ENCODE measurements at regions not wholly inside any gene's neighbourhood (a gene's known extent, or its start where the extent isn't known, plus 50 kb on each side); places are given as distances from the start of the nearest gene placed in this dataset.

DNA sequence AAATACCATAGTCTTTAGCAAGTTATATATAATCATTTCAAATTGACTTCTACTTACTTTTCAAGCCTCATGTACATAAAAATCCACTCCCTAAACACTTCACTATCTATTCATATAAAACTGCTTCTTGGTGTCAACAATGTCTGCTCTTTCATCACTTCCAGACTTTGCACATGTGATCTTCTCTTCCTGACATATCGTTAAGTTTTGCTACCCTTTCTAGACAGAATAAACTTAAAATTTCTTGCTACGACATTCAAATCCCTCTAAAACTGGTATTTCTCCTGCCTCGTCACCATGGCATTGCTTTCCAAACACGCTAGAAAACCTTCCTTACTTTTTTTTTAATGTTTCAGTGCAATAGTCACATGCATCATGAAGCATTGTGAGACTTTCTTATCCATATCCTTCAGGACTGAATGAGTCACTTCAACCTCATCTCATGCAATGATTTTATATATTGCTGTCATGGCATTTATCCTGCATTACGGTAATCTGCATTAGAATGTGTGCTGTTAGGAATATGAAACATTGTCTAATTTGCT is 122.8 kb downstream of the GMNC start:
- Mint-ChIP-seq H3K4me1 (no peaks in the 10 kb centered on the region), H3K27me3 (peaks cover 4% of the 10 kb centered on the region), H3K27ac (no peak overlapping the region), H3K4me3 (no peak overlapping the region), H3K36me3 (no peaks in the 10 kb centered on the region), H3K9me3 (no peaks in the 10 kb centered on the region)
- CTCF ChIA-PET, result no interaction called here
- no peak for DNase-seq

DNA sequence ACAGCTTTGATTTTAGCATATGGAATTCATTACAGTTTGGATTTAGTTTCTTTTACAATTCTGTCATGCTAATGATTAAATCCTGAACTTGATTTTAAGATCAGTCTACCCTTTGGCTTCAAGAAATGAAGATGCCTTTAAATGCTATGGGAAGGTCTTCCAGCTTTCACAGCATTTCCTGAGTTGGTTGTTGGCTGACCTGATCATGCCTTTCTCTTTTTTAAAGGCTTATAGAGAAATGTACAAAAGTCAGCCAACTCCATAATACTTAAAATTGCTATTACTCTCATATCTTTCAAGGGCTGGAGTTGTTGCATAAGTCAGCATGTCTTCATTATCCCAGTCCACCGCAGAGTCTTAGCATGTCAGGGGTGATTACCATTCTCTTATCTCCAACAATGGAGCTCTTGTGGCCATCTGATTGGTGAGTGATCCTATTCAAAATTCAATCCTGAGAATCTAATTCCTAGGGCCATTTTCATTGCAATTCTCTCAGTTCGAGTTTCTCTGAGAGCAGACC is 123.8 kb downstream of the GMNC start:
- no peaks in the 10 kb centered on the region for H3K9me3 Mint-ChIP-seq
- CTCF ChIA-PET, result no interaction called here
- DNase-seq, result no peak
- H3K27ac Mint-ChIP-seq, result no peak overlapping the region
- H3K27me3 Mint-ChIP-seq, result peaks cover 4% of the 10 kb centered on the region
- H3K4me3 Mint-ChIP-seq, result no peak overlapping the region
- no peaks in the 10 kb centered on the region for H3K4me1 Mint-ChIP-seq
- no peaks in the 10 kb centered on the region for H3K36me3 Mint-ChIP-seq

DNA sequence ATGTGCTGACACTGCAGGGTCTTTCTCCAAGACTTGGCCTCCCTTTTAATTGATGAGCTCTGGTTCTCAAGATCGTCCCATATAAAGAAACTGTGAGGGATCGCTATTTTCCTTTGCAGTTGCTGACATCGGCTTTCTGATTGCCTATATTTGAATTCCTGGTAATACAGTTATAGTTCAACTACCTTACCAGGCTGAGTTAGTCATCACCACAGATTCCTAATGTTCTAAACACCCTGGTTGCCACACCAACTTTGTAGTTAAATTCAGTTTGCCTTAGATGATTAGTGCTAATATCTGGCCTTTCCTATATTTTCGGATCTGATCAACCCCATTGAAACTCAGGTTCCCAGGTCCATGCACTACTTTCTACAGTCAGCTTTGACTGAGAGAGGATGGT is 125.0 kb downstream of the GMNC start:
- CTCF ChIA-PET, result no interaction called here
- DNase-seq, result no peak
- H3K36me3 Mint-ChIP-seq, result no peaks in the 10 kb centered on the region

DNA sequence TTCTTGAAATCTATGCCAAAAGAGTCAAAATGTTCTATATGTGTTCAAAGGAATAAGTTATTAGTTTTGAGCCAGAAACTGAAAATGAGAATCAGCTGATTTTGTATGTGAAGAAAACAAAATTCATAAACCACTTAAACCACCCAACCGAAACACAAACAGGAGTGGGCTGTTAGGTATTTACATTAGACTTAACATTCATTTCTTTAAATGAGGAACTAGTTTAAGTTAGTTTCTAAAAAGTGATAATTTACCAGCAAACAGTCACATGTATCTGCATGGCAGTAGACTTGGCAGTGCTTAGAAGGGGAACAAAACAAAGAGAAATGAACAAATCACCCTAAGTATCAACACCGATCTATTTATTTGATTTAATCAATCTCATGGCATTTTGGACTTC is 128.0 kb downstream of the GMNC start:
- H3K27ac Mint-ChIP-seq, result no peak overlapping the region
- no peaks in the 10 kb centered on the region for H3K27me3 Mint-ChIP-seq
- no peaks in the 10 kb centered on the region for H3K36me3 Mint-ChIP-seq
- H3K4me3 Mint-ChIP-seq, result no peak overlapping the region
- CTCF ChIA-PET, result no interaction called here
- H3K4me1 Mint-ChIP-seq, result no peaks in the 10 kb centered on the region
- no peaks in the 10 kb centered on the region for H3K9me3 Mint-ChIP-seq
- DNase-seq, result no peak

More for the DNA sequence above, 125.0 kb downstream of the GMNC start:
- H3K27me3 Mint-ChIP-seq, result peaks cover 4% of the 10 kb centered on the region
- H3K9me3 Mint-ChIP-seq, result no peaks in the 10 kb centered on the region
- H3K4me3 Mint-ChIP-seq, result no peak overlapping the region
- no peaks in the 10 kb centered on the region for H3K4me1 Mint-ChIP-seq
- H3K27ac Mint-ChIP-seq, result no peak overlapping the region

DNA sequence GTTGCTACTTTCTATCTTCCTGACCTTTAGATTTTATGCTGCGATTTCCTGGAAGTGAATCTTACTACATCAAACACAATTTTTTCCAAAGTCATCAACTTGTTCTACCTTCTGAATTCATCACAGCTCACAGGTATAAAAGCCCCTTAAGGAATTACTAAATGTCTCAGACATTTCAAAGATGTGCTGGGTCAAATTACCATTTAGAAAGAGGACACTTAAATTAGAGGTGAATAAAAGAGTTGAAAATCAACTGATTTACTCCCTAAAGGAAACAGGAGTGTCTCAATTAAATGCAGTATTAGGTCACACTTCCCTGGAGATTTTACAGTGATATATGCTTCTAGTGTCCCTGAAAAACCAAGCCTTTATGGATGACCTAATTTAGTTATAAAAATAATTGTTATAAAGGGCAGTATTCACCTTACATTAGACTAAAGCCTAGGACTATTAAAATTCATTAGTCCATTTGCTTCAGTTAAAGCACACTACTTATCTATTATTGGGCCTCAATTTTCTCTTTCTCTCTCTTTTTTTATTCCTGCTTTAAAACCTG is 128.8 kb downstream of the GMNC start:
- Mint-ChIP-seq H3K4me1 (no peaks in the 10 kb centered on the region), H3K27me3 (no peaks in the 10 kb centered on the region), H3K4me3 (no peak overlapping the region), H3K27ac (no peak overlapping the region), H3K36me3 (no peaks in the 10 kb centered on the region), H3K9me3 (no peaks in the 10 kb centered on the region)
- CTCF ChIA-PET, result no interaction called here
- no peak for DNase-seq

DNA sequence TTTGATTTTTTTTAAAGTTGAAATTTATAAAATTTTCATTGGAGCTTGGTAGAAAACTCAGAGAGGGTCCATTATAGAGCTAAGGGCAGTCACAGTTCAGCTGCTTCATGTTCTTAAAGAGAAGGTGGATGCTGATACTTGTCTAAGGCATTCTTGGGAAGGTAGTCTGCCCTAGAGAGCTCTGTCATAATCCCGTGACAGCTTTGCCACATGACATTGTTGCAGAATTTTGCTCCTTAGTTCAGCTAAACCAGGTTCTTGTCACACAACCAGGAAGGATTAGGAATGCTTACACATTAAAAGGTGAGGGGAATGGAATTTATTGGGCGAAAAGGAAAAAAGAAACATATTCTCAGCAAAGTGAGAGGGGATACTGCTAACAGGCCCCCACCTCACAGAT is 130.9 kb downstream of the GMNC start:
- Mint-ChIP-seq H3K27ac (no peak overlapping the region), H3K27me3 (no peaks in the 10 kb centered on the region), H3K36me3 (no peaks in the 10 kb centered on the region), H3K4me3 (no peak overlapping the region), H3K9me3 (no peaks in the 10 kb centered on the region), H3K4me1 (no peaks in the 10 kb centered on the region)
- CTCF ChIA-PET, result interaction anchor here (1.5 kb wide), 1 partner anchor 31 kb away, joined by 3 read pairs; no protein-coding TSS in a partner anchor
- DNase-seq, result no peak

DNA sequence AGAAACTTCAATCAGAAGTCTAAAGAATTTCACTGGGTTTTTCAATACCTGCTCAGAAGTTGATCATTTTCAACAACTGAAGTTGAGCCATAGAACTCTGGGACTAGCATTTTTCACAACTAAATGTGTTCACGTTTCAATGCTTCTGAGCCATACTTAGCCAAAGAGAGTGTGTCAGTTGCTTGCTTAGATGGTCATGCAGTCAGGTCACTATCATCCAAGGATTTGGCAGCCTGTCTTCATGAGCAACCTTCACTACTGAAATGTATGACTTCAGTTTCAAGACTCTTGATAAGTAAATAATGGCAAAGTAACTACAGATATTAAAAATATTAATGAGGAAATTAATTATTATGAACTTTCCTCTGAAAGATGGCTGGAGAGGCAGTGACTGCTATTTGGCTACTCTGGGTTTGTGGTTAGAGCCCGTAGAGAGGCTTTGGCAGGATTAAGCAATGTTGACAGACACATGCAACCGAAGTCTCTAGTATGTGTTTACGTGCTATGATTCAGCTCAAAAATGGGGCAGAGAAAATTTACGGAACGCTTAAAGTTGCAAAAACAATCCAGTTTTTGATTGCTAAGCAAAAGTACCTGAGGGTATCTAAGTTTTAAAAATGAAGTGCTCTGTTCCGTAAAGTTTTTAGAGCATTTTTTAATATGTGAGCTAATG is 133.8 kb downstream of the GMNC start:
- Mint-ChIP-seq H3K36me3 (no peaks in the 10 kb centered on the region), H3K27me3 (no peaks in the 10 kb centered on the region), H3K9me3 (no peaks in the 10 kb centered on the region), H3K4me3 (no peak overlapping the region), H3K4me1 (no peaks in the 10 kb centered on the region), H3K27ac (no peak overlapping the region)
- CTCF ChIA-PET, result interaction anchor here (1.1 kb wide), 1 partner anchor 25 kb away, joined by 5 read pairs; no protein-coding TSS in a partner anchor
- DNase-seq, result no peak

DNA sequence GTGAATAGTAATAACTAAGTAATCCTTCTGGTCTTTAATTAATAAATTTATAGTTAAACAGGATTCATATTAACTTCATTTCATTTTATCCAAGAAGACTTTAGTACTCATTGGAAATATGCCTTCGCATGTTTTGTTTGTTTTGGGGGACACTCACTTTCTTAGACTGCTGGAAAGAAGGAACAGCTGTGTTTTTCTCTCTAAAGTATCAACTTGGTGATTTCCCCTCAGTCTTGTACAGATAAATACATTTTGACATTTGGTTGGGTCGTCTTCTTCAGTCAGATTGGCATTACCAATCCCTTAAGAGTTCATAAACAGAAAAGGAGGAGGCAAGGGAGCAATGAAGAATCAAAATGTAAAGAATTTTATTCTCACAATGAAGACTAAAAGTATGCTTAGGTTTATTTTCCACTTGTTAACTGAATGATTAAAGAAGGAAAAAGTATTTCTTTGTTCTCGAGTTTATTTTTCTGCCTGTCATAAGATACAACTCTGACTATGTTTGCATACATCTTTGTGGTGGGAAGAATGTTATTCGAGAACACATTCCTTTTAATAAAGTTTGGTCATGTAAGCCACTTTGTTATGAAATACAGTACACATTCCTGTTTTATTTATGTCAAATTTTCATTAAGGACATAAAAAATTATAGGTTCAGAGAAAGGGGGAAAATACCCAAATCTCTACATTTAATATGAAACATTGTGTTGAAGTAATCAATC is 140.2 kb downstream of the GMNC start:
- H3K9me3 Mint-ChIP-seq, result no peaks in the 10 kb centered on the region
- no peaks in the 10 kb centered on the region for H3K4me1 Mint-ChIP-seq
- H3K36me3 Mint-ChIP-seq, result no peaks in the 10 kb centered on the region
- H3K27ac Mint-ChIP-seq, result no peak overlapping the region
- H3K4me3 Mint-ChIP-seq, result no peak overlapping the region
- no peaks in the 10 kb centered on the region for H3K27me3 Mint-ChIP-seq
- no peak for DNase-seq
- CTCF ChIA-PET, result no interaction called here

DNA sequence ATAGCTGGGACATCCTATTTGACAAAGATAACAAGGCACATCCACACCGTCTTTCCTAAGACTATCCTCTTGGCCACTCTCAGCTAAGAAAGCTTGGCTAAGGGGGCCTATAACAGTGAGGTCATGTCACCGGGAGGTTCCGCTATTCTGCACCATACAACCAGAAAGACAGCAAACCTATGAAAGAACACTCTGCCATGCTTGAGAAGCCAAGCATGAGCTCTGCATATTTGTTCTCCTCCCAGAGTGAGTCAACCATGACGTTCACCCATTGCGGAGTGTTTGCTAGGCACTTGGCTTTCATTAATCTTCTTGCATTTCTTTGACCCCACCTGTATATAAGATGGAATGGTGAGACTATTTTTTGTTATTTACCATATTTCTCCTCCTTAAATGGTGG is 141.2 kb downstream of the GMNC start:
- CTCF ChIA-PET, result interaction anchor here (0.6 kb wide), 1 partner anchor 658 kb away, joined by 3 read pairs; no protein-coding TSS in a partner anchor
- Mint-ChIP-seq H3K36me3 (no peaks in the 10 kb centered on the region), H3K9me3 (no peaks in the 10 kb centered on the region), H3K4me1 (no peaks in the 10 kb centered on the region), H3K4me3 (no peak overlapping the region), H3K27ac (no peak overlapping the region), H3K27me3 (no peaks in the 10 kb centered on the region)
- DNase-seq, result no peak

DNA sequence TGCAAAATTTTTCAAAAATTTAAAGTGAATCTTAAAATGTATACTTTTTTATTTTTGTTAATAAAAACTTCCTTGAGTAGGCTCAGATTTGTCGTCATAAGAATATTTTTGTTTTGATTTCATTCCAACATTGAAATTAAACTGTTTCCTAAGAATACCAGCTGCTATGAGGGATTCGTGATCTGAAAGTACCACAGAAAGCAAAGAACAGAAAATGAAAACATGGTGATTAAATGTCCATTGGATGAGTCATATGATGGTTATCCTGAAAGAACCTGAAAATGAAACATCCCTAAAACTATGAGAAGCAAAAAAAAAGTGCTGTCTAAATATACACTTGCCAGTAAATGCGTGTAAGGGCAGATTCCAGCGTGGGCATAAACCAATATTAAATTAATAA is 143.8 kb downstream of the GMNC start:
- Mint-ChIP-seq H3K4me3 (no peak overlapping the region), H3K36me3 (no peaks in the 10 kb centered on the region), H3K27me3 (no peaks in the 10 kb centered on the region), H3K4me1 (no peaks in the 10 kb centered on the region), H3K9me3 (no peaks in the 10 kb centered on the region), H3K27ac (no peak overlapping the region)
- no peak for DNase-seq
- CTCF ChIA-PET, result no interaction called here

DNA sequence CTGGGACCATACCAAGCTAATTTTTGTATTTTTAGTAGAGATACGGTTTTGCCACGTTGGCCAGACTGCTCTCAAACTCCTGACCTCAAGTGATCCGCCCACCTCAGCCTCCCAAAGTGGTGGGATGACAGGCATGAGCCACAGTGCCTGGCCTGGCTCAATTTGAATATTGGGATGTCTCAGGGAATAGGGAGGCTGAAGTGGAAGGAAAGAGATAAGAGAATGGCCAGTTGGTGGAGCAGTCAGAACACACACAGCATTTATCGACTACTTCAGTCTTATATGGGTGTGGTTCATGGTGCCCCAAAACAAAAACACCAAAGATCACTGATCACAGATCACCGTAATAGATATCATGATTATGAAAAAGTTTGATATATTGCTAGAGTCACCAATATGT is 144.4 kb downstream of the GMNC start:
- Mint-ChIP-seq H3K9me3 (no peaks in the 10 kb centered on the region), H3K4me3 (no peak overlapping the region), H3K27me3 (no peaks in the 10 kb centered on the region), H3K36me3 (no peaks in the 10 kb centered on the region), H3K4me1 (no peaks in the 10 kb centered on the region), H3K27ac (no peak overlapping the region)
- no peak for DNase-seq
- CTCF ChIA-PET, result no interaction called here

DNA sequence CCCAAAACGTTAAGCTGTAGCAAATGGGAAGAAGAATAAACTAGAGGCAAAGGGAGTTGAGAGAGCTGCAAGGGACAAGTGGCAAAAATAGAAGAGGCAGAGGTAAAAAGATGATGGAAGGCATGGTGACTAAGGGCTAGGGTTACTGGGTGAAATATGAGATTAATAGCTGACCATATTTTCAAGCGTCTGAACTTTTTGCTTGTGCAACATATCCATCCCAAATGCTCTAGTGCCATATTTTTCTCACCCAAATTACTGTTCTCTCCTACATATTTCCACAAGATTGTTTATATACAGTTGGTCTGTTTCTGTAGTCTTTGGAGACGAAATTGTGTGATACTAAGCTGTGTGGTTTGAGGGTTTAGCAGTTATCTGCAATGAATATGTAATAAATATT is 145.5 kb downstream of the GMNC start:
- CTCF ChIA-PET, result no interaction called here
- H3K4me1 Mint-ChIP-seq, result no peaks in the 10 kb centered on the region
- no peak overlapping the region for H3K4me3 Mint-ChIP-seq
- H3K27ac Mint-ChIP-seq, result no peak overlapping the region
- no peaks in the 10 kb centered on the region for H3K36me3 Mint-ChIP-seq
- H3K9me3 Mint-ChIP-seq, result no peaks in the 10 kb centered on the region
- DNase-seq, result no peak
- H3K27me3 Mint-ChIP-seq, result no peaks in the 10 kb centered on the region

DNA sequence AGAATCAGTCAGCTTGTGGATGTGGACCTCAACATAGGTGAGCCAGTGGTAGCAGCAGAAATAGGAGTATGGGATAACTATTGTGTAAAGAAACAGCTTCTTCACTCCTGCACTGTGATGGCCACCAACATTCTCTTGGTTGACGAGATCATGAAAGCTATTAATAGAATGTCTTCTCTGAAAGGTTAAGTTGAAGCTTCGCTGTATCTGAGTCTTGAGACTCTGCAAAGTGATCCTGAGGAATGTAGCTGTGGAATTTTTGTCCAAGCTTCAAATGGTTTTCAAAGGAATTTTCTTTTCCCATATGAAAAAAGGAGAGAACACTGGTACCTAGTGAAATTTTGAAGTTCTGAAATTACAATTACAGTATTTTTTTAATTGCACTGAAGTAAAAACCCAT is 146.3 kb downstream of the GMNC start:
- DNase-seq, result no peak
- H3K27ac Mint-ChIP-seq, result no peak overlapping the region
- H3K4me1 Mint-ChIP-seq, result no peaks in the 10 kb centered on the region
- no peaks in the 10 kb centered on the region for H3K27me3 Mint-ChIP-seq
- no peak overlapping the region for H3K4me3 Mint-ChIP-seq
- H3K9me3 Mint-ChIP-seq, result no peaks in the 10 kb centered on the region
- CTCF ChIA-PET, result no interaction called here
- no peaks in the 10 kb centered on the region for H3K36me3 Mint-ChIP-seq

DNA sequence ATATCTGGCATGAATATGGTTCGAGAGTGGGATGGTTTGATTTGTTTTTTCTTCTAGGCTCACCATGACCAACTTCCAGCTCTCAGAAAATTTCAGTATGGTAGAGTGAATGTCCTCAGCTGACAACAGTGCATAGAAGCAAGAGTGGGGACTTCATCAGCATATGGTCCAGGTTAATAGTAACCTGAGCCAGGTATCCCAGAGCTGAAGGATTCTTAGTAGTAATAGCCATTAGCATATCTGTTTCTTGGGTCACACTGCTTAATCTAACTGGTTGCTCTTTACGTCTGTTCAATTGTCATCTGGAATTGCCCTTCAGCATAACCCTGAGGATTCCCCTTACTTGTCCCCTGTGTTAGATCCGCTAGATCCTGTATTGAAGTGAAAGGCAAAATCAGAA is 151.8 kb downstream of the GMNC start:
- CTCF ChIA-PET, result interaction anchor here (1.1 kb wide), 1 partner anchor 10 kb away, joined by 3 read pairs; no protein-coding TSS in a partner anchor
- no peak overlapping the region for H3K27ac Mint-ChIP-seq

DNA sequence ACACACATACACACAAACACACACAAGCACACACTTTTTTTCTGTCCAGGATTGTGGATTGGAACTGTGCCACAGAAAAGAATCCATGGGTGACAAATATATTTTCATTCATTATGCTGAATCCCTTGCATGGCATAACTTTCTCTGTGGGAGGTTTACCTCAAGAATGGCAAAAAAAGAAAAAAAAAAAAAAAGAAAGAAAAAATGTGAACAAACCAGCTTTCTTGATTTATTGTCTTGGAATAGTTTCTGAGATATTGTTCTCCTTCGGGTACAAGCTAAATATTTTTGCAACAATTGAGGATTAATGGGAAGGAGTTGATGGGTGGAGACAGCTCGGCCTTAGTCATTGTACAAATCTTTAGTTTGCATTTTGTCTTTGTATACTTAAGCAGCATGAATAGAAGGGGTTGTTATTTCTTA is 153.1 kb downstream of the GMNC start:
- Mint-ChIP-seq H3K4me3 (no peak overlapping the region), H3K27ac (no peak overlapping the region), H3K36me3 (no peaks in the 10 kb centered on the region), H3K9me3 (no peaks in the 10 kb centered on the region), H3K27me3 (no peaks in the 10 kb centered on the region), H3K4me1 (no peaks in the 10 kb centered on the region)
- CTCF ChIA-PET, result no interaction called here
- DNase-seq, result no peak

More for the DNA sequence above, 151.8 kb downstream of the GMNC start:
- Mint-ChIP-seq H3K4me3 (no peak overlapping the region), H3K9me3 (no peaks in the 10 kb centered on the region), H3K27me3 (no peaks in the 10 kb centered on the region), H3K4me1 (no peaks in the 10 kb centered on the region), H3K36me3 (no peaks in the 10 kb centered on the region)
- DNase-seq, result no peak

Data from activated naive CD4-positive, alpha-beta T cell treated with anti-CD3 and anti-CD28 coated beads, Interleukin-2, amount 10 ng/mL, durations not matched to agents 7 days and 5 days (primary cell).